ENCODE measurements at regions not wholly inside any gene's neighbourhood (a gene's known extent, or its start where the extent isn't known, plus 50 kb on each side); places are given as distances from the start of the nearest gene placed in this dataset.

GRCh38 chr16:85527042-85527766 is 85.9 kb upstream of the GSE1 start:
- no peaks in the 10 kb centered on the region for H3F3A ChIP-seq (ENCODE audit: control insufficient read depth, insufficient read depth)
- no peaks in the 10 kb centered on the region for H3K9me3 ChIP-seq (ENCODE audit: control insufficient read depth, insufficient read depth, low read length)
- H4K20me1 ChIP-seq (ENCODE audit: control insufficient read depth, insufficient read depth, low read depth, low read length) = peaks cover 4% of the 10 kb centered on the region; the same call in 1 of the 2 replicates
- H3K27ac ChIP-seq (ENCODE audit: low read depth, low read length) = no peak overlapping the region
- no peaks in the 10 kb centered on the region for H3K9me2 ChIP-seq (replicated peaks; ENCODE audit: control insufficient read depth, low read length)
- no peaks in the 10 kb centered on the region for H3K36me3 ChIP-seq (ENCODE audit: control insufficient read depth, low read length)
- H3K27me3 ChIP-seq (ENCODE audit: control insufficient read depth, low read length) = 0 out of 2 replicates have a peak, but pooled peaks cover 2% of the 10 kb centered on the region
- TF ChIP-seq EZH2phosphoT487 (IDR thresholded peaks at IDR 0.05; ENCODE audit: borderline replicate concordance, low read length) (no peak), CTCF (IDR thresholded peaks at IDR 0.05; ENCODE audit: low read depth, low read length, poor library complexity, severe bottlenecking) (no peak)
- H3K4me1 ChIP-seq (ENCODE audit: control insufficient read depth, low read length) = peaks cover 5% of the 10 kb centered on the region
- no peak overlapping the region for H3K4me3 ChIP-seq (ENCODE audit: low read length)
- H3K4me2 ChIP-seq (ENCODE audit: low read length) = no peak overlapping the region
- no peaks in the 10 kb centered on the region for H3K79me2 ChIP-seq (ENCODE audit: control insufficient read depth, low read length)

- H3K4me1 ChIP-seq (ENCODE audit: control insufficient read depth, low read length) = peaks cover 5% of the 10 kb centered on the region
- no peaks in the 10 kb centered on the region for H3K79me2 ChIP-seq (ENCODE audit: control insufficient read depth, low read length)
- no peaks in the 10 kb centered on the region for H3F3A ChIP-seq (ENCODE audit: control insufficient read depth, insufficient read depth)
- H3K27me3 ChIP-seq (ENCODE audit: control insufficient read depth, low read length) = 0 out of 2 replicates have a peak, but pooled peaks cover 2% of the 10 kb centered on the region
- H3K27ac ChIP-seq (ENCODE audit: low read depth, low read length) = no peak overlapping the region
- no peaks in the 10 kb centered on the region for H3K9me2 ChIP-seq (replicated peaks; ENCODE audit: control insufficient read depth, low read length)
- TF ChIP-seq CTCF (IDR thresholded peaks at IDR 0.05; ENCODE audit: low read depth, low read length, poor library complexity, severe bottlenecking) (no peak), EZH2phosphoT487 (IDR thresholded peaks at IDR 0.05; ENCODE audit: borderline replicate concordance, low read length) (no peak)
- H3K4me3 ChIP-seq (ENCODE audit: low read length) = no peak overlapping the region
- H4K20me1 ChIP-seq (ENCODE audit: control insufficient read depth, insufficient read depth, low read depth, low read length) = peaks cover 4% of the 10 kb centered on the region; the same call in 1 of the 2 replicates
- no peak overlapping the region for H3K4me2 ChIP-seq (ENCODE audit: low read length)
- H3K36me3 ChIP-seq (ENCODE audit: control insufficient read depth, low read length) = no peaks in the 10 kb centered on the region
- H3K9me3 ChIP-seq (ENCODE audit: control insufficient read depth, insufficient read depth, low read length) = no peaks in the 10 kb centered on the region
Observed at GRCh38 chr16:85527767-85528297, 85.3 kb upstream of the GSE1 start.

GRCh38 chr16:85528528-85529387 is 84.4 kb upstream of the GSE1 start:
- Histone ChIP-seq H3K9me2 (replicated peaks; ENCODE audit: control insufficient read depth, low read length) (no peaks in the 10 kb centered on the region), H3K36me3 (ENCODE audit: control insufficient read depth, low read length) (no peaks in the 10 kb centered on the region), H3K79me2 (ENCODE audit: control insufficient read depth, low read length) (no peaks in the 10 kb centered on the region), H3K4me1 (ENCODE audit: control insufficient read depth, low read length) (peaks cover 5% of the 10 kb centered on the region), H4K20me1 (ENCODE audit: control insufficient read depth, insufficient read depth, low read depth, low read length) (peaks cover 4% of the 10 kb centered on the region; the same call in 1 of the 2 replicates), H3K4me3 (ENCODE audit: low read length) (no peak overlapping the region), H3K27ac (ENCODE audit: low read depth, low read length) (no peak overlapping the region), H3F3A (ENCODE audit: control insufficient read depth, insufficient read depth) (no peaks in the 10 kb centered on the region), H3K4me2 (ENCODE audit: low read length) (no peak overlapping the region), H3K9me3 (ENCODE audit: control insufficient read depth, insufficient read depth, low read length) (no peaks in the 10 kb centered on the region), H3K27me3 (ENCODE audit: control insufficient read depth, low read length) (0 out of 2 replicates have a peak, but pooled peaks cover 2% of the 10 kb centered on the region)
- peak; percentile 74 for TF ChIP-seq CTCF (IDR thresholded peaks at IDR 0.05; ENCODE audit: low read depth, low read length, poor library complexity, severe bottlenecking)
- no peak for TF ChIP-seq EZH2phosphoT487 (IDR thresholded peaks at IDR 0.05; ENCODE audit: borderline replicate concordance, low read length)
